Spleen (tissue), 11 donors: ENCODE measurements at regions not wholly inside any gene's neighbourhood (a gene's known extent, or its start where the extent isn't known, plus 50 kb on each side); places are given as distances from the start of the nearest gene placed in this dataset.

ENCODE experiments used
- DNase-seq: peaks from one replicate; pipeline ENCODE4 v3.0.0-alpha.2; 2020
- H3K27ac ChIP-seq, 8 donors: fragments of 200-600 bp; sonication (generic) in 7 of 8; 1 replicate in 4 of 8; 2 replicates in 4 of 8; pipeline versions ENCODE4 v1.5.0 to v1.8.0; 2016 to 2021; ENCODE audit warnings: inconsistent platforms in 4 of 8, mild to moderate bottlenecking in 4 of 8, moderate library complexity in 1 of 8
- H3K27me3 ChIP-seq, 7 donors: fragments of 200-600 bp; sonication (generic) in 6 of 7; replicated peaks in 1 of 7; 1 replicate in 4 of 7; 2 replicates in 3 of 7; pipeline versions ENCODE4 v1.5.0 to v1.8.0; 2016 to 2021; ENCODE audit warnings: inconsistent platforms in 3 of 7, mild to moderate bottlenecking in 1 of 7
- H3K36me3 ChIP-seq, 6 donors: fragments of 200-600 bp; sonication (generic) in 5 of 6; 1 replicate in 4 of 6; 2 replicates in 2 of 6; pipeline versions ENCODE4 v1.5.0 to v1.8.0; 2016 to 2021; ENCODE audit warnings: inconsistent platforms in 2 of 6
- H3K4me1 ChIP-seq, 6 donors: fragments of 200-600 bp; sonication (generic) in 5 of 6; 1 replicate in 3 of 6; 2 replicates in 3 of 6; pipeline versions ENCODE4 v1.5.0 to v1.8.0; 2016 to 2021; ENCODE audit warnings: inconsistent platforms in 3 of 6
- H3K4me3 ChIP-seq, 8 donors: fragments of 200-600 bp; sonication (generic) in 7 of 8; 1 replicate in 4 of 8; 2 replicates in 4 of 8; pipeline versions ENCODE4 v1.5.0 to v1.8.0; 2016 to 2021; ENCODE audit warnings: inconsistent platforms in 4 of 8, mild to moderate bottlenecking in 4 of 8, moderate library complexity in 2 of 8
- H3K9me3 ChIP-seq, 8 donors: fragments of 200-600 bp; sonication (generic) in 7 of 8; 1 replicate in 4 of 8; 2 replicates in 4 of 8; pipeline versions ENCODE4 v1.5.0 to v1.8.0; 2016 to 2021; ENCODE audit warnings: inconsistent platforms in 4 of 8
- POLR2A ChIP-seq, 3 donors: fragments of 450-650 bp; IDR thresholded peaks; one replicate each; pipeline ENCODE4 v1.5.1; 2017; ENCODE audit warnings: antibody characterized with exemption in 3 of 3, mild to moderate bottlenecking in 1 of 3
- POLR2AphosphoS5 ChIP-seq, 3 donors: sonication (generic); formaldehyde crosslinking; IDR thresholded peaks; one replicate each; pipeline ENCODE4 v1.5.1; 2017; ENCODE audit warnings: antibody characterized with exemption in 3 of 3
- WGBS, 5 donors: extraction: QIAGEN DNeasy Blood & Tissue Kit in 3 of 5; methylation state at CpG; one replicate each; pipeline versions ENCODE4 v1.1.5 to v1.1.7; 2013 to 2018; 5-methylcytosine and 5-hydroxymethylcytosine counted together
- intact Hi-C: fragments of 100-400 bp; cut with DNase I; formaldehyde crosslinking; loops from one replicate; pipeline ENCODE4 v1.15.0; 2023; ENCODE audit warnings: low total_unique reads
- TF ChIP-seq, protein P1 (sequence below), 11 experiments: fragments of 200-600 bp in 7 of 11; fragments of 450-650 bp in 4 of 11; sonication (generic) in 4 of 11; IDR thresholded peaks in 8 of 11; conservative IDR thresholded peaks in 3 of 11; 1 replicate in 7 of 11; 2 replicates in 4 of 11; pipeline versions ENCODE4 v1.4.0 to v1.8.0; 2016 to 2021; ENCODE audit warnings: antibody characterized with exemption in 11 of 11, inconsistent platforms in 4 of 11, mild to moderate bottlenecking in 1 of 11
- donor health status: healthy with polysubstance abuse.
- donor health status: DM: no; HTN: no; CAD: no; lungs with moderate emphysema.
- donor health status: DM: no; HTN: no; CAD: no.
- donor health status: Bipolar disorder and iron deficiency.
- donor health status: healthy.
- donor health status: DM: no; HTN: no; CAD: no.
- donor health status: DM: yes; HTN: yes; CAD: no.

DNA sequence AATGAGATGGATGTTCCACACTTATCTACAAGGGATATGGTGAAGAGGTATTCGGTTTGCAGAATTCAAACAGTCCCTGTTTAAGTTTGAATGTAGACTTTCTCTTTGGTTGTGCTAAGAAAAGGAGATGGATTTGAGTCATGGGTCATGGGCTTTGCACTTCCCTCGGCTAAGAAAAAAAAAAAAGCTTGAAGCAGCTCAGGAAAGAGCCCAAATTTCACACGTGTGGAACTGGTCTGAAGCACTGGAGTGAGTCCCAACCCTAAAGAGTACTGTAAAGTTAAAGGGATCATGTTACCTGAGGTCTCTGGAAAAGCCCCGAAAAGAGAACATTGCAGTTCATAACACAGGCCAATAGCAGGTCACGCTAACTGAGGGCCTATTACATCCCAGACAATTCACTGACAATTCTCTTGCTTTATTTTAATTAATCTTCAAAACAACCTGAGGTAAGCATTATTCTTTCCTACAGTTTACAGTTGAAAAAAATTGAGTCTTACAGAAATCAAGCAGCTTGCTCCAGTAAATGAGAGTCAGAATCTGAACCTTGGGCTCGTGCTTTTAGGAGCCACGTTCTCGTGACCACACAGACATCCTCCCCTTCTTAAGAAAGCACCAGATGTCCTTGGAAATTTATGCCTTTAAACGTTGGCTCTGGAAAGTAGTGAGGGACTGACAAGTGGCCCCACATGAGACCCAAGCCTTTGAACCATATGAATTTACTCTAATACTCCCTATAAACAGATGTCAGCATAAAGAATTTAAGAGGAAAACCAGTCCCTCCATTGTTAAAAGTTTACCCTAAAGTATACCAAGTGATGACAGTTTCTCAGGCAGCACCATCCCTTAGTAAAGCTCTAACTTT lies 89.3 kb downstream of the MAD2L1 start:
- DNase-seq, result no peak
- no peak overlapping the region for H3K27ac ChIP-seq
- no peaks in the 10 kb centered on the region for H3K27me3 ChIP-seq
- TF ChIP-seq POLR2A (IDR thresholded peaks at IDR 0.05) (no peak), POLR2AphosphoS5 (IDR thresholded peaks at IDR 0.05) (no peak)
- TF ChIP-seq, protein P1, sequence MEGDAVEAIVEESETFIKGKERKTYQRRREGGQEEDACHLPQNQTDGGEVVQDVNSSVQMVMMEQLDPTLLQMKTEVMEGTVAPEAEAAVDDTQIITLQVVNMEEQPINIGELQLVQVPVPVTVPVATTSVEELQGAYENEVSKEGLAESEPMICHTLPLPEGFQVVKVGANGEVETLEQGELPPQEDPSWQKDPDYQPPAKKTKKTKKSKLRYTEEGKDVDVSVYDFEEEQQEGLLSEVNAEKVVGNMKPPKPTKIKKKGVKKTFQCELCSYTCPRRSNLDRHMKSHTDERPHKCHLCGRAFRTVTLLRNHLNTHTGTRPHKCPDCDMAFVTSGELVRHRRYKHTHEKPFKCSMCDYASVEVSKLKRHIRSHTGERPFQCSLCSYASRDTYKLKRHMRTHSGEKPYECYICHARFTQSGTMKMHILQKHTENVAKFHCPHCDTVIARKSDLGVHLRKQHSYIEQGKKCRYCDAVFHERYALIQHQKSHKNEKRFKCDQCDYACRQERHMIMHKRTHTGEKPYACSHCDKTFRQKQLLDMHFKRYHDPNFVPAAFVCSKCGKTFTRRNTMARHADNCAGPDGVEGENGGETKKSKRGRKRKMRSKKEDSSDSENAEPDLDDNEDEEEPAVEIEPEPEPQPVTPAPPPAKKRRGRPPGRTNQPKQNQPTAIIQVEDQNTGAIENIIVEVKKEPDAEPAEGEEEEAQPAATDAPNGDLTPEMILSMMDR (IDR thresholded peaks at IDR 0.05 in 8 of 11, conservative IDR thresholded peaks at IDR 0.05 in 3 of 11), result no peak
- intact Hi-C loops, result no loop called here
- WGBS, 5 donors, result 56 to 71% (median 58%) methylated on average over 9 of the region's 9 CpGs
- H3K4me1 ChIP-seq, result no peaks in the 10 kb centered on the region
- no peaks in the 10 kb centered on the region for H3K36me3 ChIP-seq
- no peak overlapping the region for H3K4me3 ChIP-seq
- H3K9me3 ChIP-seq, result no peaks in the 10 kb centered on the region

DNA sequence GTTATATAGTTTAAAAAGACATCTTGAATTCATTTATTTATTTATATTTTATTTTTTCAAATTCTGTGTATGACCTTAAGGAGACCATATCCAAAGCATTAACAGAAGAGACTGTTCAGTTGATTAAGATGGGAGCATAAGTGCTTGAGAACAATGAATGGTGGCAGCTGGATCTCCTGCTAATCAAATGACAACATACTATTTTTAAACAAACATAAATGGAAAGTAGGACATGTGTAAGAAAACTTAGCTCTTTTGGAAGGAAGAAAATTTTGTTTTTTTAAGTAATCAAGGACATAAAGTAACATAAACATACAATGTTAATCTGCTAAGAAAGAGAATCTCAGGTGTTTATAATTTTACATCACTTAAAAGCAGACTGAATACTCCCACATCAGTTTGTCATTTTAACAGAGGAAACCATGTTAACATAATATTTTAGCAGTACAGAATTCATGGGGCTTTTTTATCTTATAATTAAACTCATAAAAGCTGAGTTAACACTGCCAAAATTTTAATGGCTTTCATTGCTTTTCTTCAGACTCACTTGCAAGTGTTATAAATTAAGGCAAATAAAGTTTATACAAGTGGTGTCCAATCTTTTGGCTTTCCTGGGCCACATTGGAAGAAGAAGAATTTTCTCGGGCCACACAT lies 95.1 kb downstream of the MAD2L1 start:
- Histone ChIP-seq H3K27ac (no peak overlapping the region), H3K36me3 (no peaks in the 10 kb centered on the region), H3K4me1 (no peaks in the 10 kb centered on the region), H3K27me3 (no peaks in the 10 kb centered on the region), H3K4me3 (no peak overlapping the region), H3K9me3 (no peaks in the 10 kb centered on the region)
- no peak for DNase-seq
- WGBS, 5 donors, result 73 to 88% (median 78%) methylated on average over 1 of the region's 1 CpG
- intact Hi-C loops, result no loop called here
- TF ChIP-seq POLR2AphosphoS5 (IDR thresholded peaks at IDR 0.05) (no peak), POLR2A (IDR thresholded peaks at IDR 0.05) (no peak)
- TF ChIP-seq, protein P1 (IDR thresholded peaks at IDR 0.05 in 8 of 11, conservative IDR thresholded peaks at IDR 0.05 in 3 of 11), result no peak

DNA sequence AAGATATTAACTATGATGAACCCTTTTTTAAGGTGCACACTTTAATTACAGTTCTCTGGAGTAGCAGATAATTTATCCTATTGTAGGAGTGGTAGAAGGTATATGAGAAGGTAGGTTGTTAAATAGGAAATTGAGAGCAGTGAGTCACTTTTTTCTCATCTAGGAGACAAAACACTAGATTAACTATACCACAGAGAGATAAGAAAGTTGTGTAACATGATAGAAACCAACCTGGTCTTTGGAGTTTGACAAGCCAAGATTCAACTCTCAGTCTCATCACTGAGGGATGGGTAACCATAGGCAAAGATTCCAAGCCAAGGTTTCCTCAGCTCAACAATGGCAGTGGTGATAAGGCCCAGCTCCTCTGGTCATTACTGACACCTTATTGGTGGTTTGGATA lies 104.0 kb downstream of the MAD2L1 start:
- no peaks in the 10 kb centered on the region for H3K36me3 ChIP-seq
- no peak for DNase-seq
- intact Hi-C loops, result no loop called here
- no peak overlapping the region for H3K27ac ChIP-seq
- H3K9me3 ChIP-seq, result no peaks in the 10 kb centered on the region
- no peaks in the 10 kb centered on the region for H3K27me3 ChIP-seq
- no peak overlapping the region for H3K4me3 ChIP-seq
- H3K4me1 ChIP-seq, result no peaks in the 10 kb centered on the region
- TF ChIP-seq POLR2AphosphoS5 (IDR thresholded peaks at IDR 0.05), result no peak
- TF ChIP-seq POLR2A (IDR thresholded peaks at IDR 0.05), result no peak
- TF ChIP-seq, protein P1 (IDR thresholded peaks at IDR 0.05 in 8 of 11, conservative IDR thresholded peaks at IDR 0.05 in 3 of 11), result no peak

DNA sequence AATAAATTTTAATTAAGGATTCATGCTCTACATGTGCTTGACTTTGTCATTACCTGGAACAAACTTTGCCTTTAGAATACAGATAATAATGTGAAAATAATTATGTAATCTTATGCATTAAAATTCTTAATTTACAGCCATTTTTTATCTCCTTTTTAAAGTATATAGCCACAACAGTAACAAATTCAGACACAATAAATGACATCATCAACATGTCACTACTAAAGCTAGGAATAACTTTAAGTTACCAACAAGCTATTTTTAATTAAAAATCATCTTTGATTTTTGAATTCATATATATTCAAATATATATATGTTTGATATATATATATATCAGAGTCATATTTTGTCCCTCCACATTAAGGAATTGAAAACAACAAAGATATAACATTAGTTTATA lies 107.7 kb downstream of the MAD2L1 start:
- intact Hi-C loops, result no loop called here
- H3K4me1 ChIP-seq, result no peaks in the 10 kb centered on the region
- TF ChIP-seq POLR2AphosphoS5 (IDR thresholded peaks at IDR 0.05) (no peak), POLR2A (IDR thresholded peaks at IDR 0.05) (no peak)
- TF ChIP-seq, protein P1 (IDR thresholded peaks at IDR 0.05 in 8 of 11, conservative IDR thresholded peaks at IDR 0.05 in 3 of 11), result no peak
- peaks cover 0 to 17% (median 14%) of the 10 kb centered on the region in 8 donors for H3K9me3 ChIP-seq
- no peak overlapping the region for H3K27ac ChIP-seq
- no peak for DNase-seq
- no peaks in the 10 kb centered on the region for H3K27me3 ChIP-seq
- no peaks in the 10 kb centered on the region for H3K36me3 ChIP-seq
- no peak overlapping the region for H3K4me3 ChIP-seq
